ENCODE measurements at regions not wholly inside any gene's neighbourhood (a gene's known extent, or its start where the extent isn't known, plus 50 kb on each side); places are given as distances from the start of the nearest gene placed in this dataset.
A peak's percentile ranks its signal among the peaks of the same experiment; 100 is the strongest.

GRCh38 chr15:101543926-101544612 lies 54.6 kb upstream of the PCSK6 start:
- DNase-seq (ENCODE audit: low spot score) = no peak
- Mint-ChIP-seq H3K36me3 (no peaks in the 10 kb centered on the region), H3K27me3 (peaks cover 23 to 29% of the 10 kb centered on the region in 2 donors), H3K27ac (no peak overlapping the region), H3K9me3 (no peaks in the 10 kb centered on the region), H3K4me3 (no peak overlapping the region), H3K4me1 (ENCODE audit: low read depth in 2 of 2) (no peaks in the 10 kb centered on the region)
- ATAC-seq = no peak

GRCh38 chr15:101543431-101543830 lies 53.9 kb upstream of the PCSK6 start:
- no peak overlapping the region for H3K4me3 Mint-ChIP-seq

GRCh38 chr15:101543026-101543390 lies 53.5 kb upstream of the PCSK6 start:
- H3K27me3 Mint-ChIP-seq = peaks cover 19 to 21% of the 10 kb centered on the region in 2 donors
- DNase-seq (ENCODE audit: low spot score) (no peak), ATAC-seq (no peak)
- H3K9me3 Mint-ChIP-seq = no peaks in the 10 kb centered on the region
- H3K4me1 Mint-ChIP-seq (ENCODE audit: low read depth in 2 of 2) = no peaks in the 10 kb centered on the region
- H3K4me3 Mint-ChIP-seq = no peak overlapping the region
- H3K36me3 Mint-ChIP-seq = no peaks in the 10 kb centered on the region
- H3K27ac Mint-ChIP-seq = no peak overlapping the region

More at GRCh38 chr15:101543431-101543830, 53.9 kb upstream of the PCSK6 start:
- Mint-ChIP-seq H3K4me1 (ENCODE audit: low read depth in 2 of 2) (no peaks in the 10 kb centered on the region), H3K9me3 (no peaks in the 10 kb centered on the region), H3K27me3 (peaks cover 21 to 24% of the 10 kb centered on the region in 2 donors), H3K27ac (no peak overlapping the region), H3K36me3 (no peaks in the 10 kb centered on the region)
- no peak for DNase-seq (ENCODE audit: low spot score)
- no peak for ATAC-seq

- H3K27me3 Mint-ChIP-seq = peaks cover 15 to 16% of the 10 kb centered on the region in 2 donors
- H3K9me3 Mint-ChIP-seq = no peaks in the 10 kb centered on the region
- ATAC-seq (no peak), DNase-seq (ENCODE audit: low spot score) (no peak)
- no peaks in the 10 kb centered on the region for H3K36me3 Mint-ChIP-seq
- H3K4me3 Mint-ChIP-seq = no peak overlapping the region
- H3K27ac Mint-ChIP-seq = no peak overlapping the region
- H3K4me1 Mint-ChIP-seq (ENCODE audit: low read depth in 2 of 2) = no peaks in the 10 kb centered on the region
These were observed 53.0 kb upstream of the PCSK6 start for GRCh38 chr15:101542306-101543025.

GRCh38 chr15:101541501-101542292 lies 52.2 kb upstream of the PCSK6 start:
- no peak for DNase-seq (ENCODE audit: low spot score)
- Mint-ChIP-seq H3K27ac (no peak overlapping the region), H3K27me3 (peaks cover 11 to 14% of the 10 kb centered on the region in 2 donors), H3K36me3 (no peaks in the 10 kb centered on the region), H3K4me1 (ENCODE audit: low read depth in 2 of 2) (no peaks in the 10 kb centered on the region), H3K9me3 (no peaks in the 10 kb centered on the region), H3K4me3 (no peak overlapping the region)
- peak in 1 of 2 donors; percentile 2 for ATAC-seq

- Mint-ChIP-seq H3K4me1 (ENCODE audit: low read depth in 2 of 2) (no peaks in the 10 kb centered on the region), H3K36me3 (no peaks in the 10 kb centered on the region), H3K9me3 (no peaks in the 10 kb centered on the region), H3K27me3 (peaks cover 5 to 9% of the 10 kb centered on the region in 2 donors), H3K27ac (no peak overlapping the region), H3K4me3 (no peak overlapping the region)
- ATAC-seq = no peak
- no peak for DNase-seq (ENCODE audit: low spot score)
These were observed 51.2 kb upstream of the PCSK6 start for GRCh38 chr15:101540480-101541239.

GRCh38 chr15:101539930-101540329 lies 50.4 kb upstream of the PCSK6 start:
- Mint-ChIP-seq H3K27me3 (peaks cover 9% of the 10 kb centered on the region in 2 donors), H3K4me1 (ENCODE audit: low read depth in 2 of 2) (no peaks in the 10 kb centered on the region), H3K9me3 (no peaks in the 10 kb centered on the region), H3K27ac (no peak overlapping the region), H3K36me3 (no peaks in the 10 kb centered on the region), H3K4me3 (no peak overlapping the region)
- ATAC-seq (no peak), DNase-seq (ENCODE audit: low spot score) (no peak)

GRCh38 chr15:101539492-101539891 lies 50.0 kb upstream of the PCSK6 start:
- DNase-seq (ENCODE audit: low spot score) (no peak), ATAC-seq (no peak)
- Mint-ChIP-seq H3K36me3 (no peaks in the 10 kb centered on the region), H3K4me3 (no peak overlapping the region), H3K27me3 (peaks cover 13 to 14% of the 10 kb centered on the region in 2 donors), H3K4me1 (ENCODE audit: low read depth in 2 of 2) (no peaks in the 10 kb centered on the region), H3K27ac (no peak overlapping the region), H3K9me3 (no peaks in the 10 kb centered on the region)

Data from natural killer cell treated with Interleukin-12 subunit alpha and Interleukin-12 subunit beta and Interleukin-15 and Interleukin-18, amount 100 ng/mL, for 72 hours (primary cell).